ENCODE measurements at regions not wholly inside any gene's neighbourhood (a gene's known extent, or its start where the extent isn't known, plus 50 kb on each side); places are given as distances from the start of the nearest gene placed in this dataset.

GRCh38 chr13:85709072-85709471, 90.1 kb downstream of the SLITRK6 start:
- H4K20me1 ChIP-seq (replicated peaks; ENCODE audit: insufficient read depth), result no peaks in the 10 kb centered on the region
- ATAC-seq (no peak), DNase-seq (ENCODE audit: low spot score) (no peak)
- H3K36me3 ChIP-seq (ENCODE audit: insufficient read depth), result no peaks in the 10 kb centered on the region
- no peaks in the 10 kb centered on the region for H3F3A ChIP-seq (replicated peaks; ENCODE audit: low read depth)
- H3K4me3 ChIP-seq, result no peak overlapping the region
- H3K27me3 ChIP-seq (ENCODE audit: insufficient read depth), result no peaks in the 10 kb centered on the region
- no peak overlapping the region for H3K4me2 ChIP-seq
- TF ChIP-seq, protein P1, sequence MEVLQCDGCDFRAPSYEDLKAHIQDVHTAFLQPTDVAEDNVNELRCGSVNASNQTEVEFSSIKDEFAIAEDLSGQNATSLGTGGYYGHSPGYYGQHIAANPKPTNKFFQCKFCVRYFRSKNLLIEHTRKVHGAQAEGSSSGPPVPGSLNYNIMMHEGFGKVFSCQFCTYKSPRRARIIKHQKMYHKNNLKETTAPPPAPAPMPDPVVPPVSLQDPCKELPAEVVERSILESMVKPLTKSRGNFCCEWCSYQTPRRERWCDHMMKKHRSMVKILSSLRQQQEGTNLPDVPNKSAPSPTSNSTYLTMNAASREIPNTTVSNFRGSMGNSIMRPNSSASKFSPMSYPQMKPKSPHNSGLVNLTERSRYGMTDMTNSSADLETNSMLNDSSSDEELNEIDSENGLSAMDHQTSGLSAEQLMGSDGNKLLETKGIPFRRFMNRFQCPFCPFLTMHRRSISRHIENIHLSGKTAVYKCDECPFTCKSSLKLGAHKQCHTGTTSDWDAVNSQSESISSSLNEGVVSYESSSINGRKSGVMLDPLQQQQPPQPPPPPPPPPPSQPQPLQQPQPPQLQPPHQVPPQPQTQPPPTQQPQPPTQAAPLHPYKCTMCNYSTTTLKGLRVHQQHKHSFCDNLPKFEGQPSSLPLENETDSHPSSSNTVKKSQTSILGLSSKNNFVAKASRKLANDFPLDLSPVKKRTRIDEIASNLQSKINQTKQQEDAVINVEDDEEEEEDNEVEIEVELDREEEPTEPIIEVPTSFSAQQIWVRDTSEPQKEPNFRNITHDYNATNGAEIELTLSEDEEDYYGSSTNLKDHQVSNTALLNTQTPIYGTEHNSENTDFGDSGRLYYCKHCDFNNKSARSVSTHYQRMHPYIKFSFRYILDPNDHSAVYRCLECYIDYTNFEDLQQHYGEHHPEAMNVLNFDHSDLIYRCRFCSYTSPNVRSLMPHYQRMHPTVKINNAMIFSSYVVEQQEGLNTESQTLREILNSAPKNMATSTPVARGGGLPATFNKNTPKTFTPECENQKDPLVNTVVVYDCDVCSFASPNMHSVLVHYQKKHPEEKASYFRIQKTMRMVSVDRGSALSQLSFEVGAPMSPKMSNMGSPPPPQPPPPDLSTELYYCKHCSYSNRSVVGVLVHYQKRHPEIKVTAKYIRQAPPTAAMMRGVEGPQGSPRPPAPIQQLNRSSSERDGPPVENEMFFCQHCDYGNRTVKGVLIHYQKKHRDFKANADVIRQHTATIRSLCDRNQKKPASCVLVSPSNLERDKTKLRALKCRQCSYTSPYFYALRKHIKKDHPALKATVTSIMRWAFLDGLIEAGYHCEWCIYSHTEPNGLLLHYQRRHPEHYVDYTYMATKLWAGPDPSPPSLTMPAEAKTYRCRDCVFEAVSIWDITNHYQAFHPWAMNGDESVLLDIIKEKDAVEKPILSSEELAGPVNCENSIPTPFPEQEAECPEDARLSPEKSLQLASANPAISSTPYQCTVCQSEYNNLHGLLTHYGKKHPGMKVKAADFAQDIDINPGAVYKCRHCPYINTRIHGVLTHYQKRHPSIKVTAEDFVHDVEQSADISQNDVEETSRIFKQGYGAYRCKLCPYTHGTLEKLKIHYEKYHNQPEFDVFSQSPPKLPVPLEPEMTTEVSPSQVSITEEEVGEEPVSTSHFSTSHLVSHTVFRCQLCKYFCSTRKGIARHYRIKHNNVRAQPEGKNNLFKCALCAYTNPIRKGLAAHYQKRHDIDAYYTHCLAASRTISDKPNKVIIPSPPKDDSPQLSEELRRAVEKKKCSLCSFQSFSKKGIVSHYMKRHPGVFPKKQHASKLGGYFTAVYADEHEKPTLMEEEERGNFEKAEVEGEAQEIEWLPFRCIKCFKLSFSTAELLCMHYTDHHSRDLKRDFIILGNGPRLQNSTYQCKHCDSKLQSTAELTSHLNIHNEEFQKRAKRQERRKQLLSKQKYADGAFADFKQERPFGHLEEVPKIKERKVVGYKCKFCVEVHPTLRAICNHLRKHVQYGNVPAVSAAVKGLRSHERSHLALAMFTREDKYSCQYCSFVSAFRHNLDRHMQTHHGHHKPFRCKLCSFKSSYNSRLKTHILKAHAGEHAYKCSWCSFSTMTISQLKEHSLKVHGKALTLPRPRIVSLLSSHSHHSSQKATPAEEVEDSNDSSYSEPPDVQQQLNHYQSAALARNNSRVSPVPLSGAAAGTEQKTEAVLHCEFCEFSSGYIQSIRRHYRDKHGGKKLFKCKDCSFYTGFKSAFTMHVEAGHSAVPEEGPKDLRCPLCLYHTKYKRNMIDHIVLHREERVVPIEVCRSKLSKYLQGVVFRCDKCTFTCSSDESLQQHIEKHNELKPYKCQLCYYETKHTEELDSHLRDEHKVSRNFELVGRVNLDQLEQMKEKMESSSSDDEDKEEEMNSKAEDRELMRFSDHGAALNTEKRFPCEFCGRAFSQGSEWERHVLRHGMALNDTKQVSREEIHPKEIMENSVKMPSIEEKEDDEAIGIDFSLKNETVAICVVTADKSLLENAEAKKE (CRISPR knock-in tag; IDR thresholded peaks at IDR 0.05), result no peak
- TF ChIP-seq POLR2AphosphoS5 (IDR thresholded peaks at IDR 0.05; ENCODE audit: low read depth) (no peak), ZNF114 (CRISPR knock-in tag; IDR thresholded peaks at IDR 0.05) (no peak), JUNB (IDR thresholded peaks at IDR 0.05; ENCODE audit: unreplicated experiment) (no peak), EZH2phosphoT487 (IDR thresholded peaks at IDR 0.05; ENCODE audit: unreplicated experiment) (no peak), ETS1 (IDR thresholded peaks at IDR 0.05) (no peak), EZH2 (IDR thresholded peaks at IDR 0.05; ENCODE audit: low read depth, unreplicated experiment) (no peak), CREB1 (CRISPR knock-in tag; IDR thresholded peaks at IDR 0.05; ENCODE audit: low read depth) (no peak), ZNF331 (CRISPR knock-in tag; IDR thresholded peaks at IDR 0.05; ENCODE audit: low read depth) (no peak)
- TF ChIP-seq, protein P2, sequence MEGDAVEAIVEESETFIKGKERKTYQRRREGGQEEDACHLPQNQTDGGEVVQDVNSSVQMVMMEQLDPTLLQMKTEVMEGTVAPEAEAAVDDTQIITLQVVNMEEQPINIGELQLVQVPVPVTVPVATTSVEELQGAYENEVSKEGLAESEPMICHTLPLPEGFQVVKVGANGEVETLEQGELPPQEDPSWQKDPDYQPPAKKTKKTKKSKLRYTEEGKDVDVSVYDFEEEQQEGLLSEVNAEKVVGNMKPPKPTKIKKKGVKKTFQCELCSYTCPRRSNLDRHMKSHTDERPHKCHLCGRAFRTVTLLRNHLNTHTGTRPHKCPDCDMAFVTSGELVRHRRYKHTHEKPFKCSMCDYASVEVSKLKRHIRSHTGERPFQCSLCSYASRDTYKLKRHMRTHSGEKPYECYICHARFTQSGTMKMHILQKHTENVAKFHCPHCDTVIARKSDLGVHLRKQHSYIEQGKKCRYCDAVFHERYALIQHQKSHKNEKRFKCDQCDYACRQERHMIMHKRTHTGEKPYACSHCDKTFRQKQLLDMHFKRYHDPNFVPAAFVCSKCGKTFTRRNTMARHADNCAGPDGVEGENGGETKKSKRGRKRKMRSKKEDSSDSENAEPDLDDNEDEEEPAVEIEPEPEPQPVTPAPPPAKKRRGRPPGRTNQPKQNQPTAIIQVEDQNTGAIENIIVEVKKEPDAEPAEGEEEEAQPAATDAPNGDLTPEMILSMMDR (conservative IDR thresholded peaks at IDR 0.05; ENCODE audit: low read depth in 2 of 2), result no peak
- no peaks in the 10 kb centered on the region for H3K9me3 Mint-ChIP-seq
- no peaks in the 10 kb centered on the region for H3K36me3 Mint-ChIP-seq (ENCODE audit: low read depth)
- no peak overlapping the region for H2AFZ ChIP-seq
- no peaks in the 10 kb centered on the region for H3K27me3 Mint-ChIP-seq (ENCODE audit: insufficient read depth, low read depth, poor library complexity)
- no peaks in the 10 kb centered on the region for H3K4me1 ChIP-seq (ENCODE audit: insufficient read depth)
- no peak overlapping the region for H3K27ac Mint-ChIP-seq
- no peaks in the 10 kb centered on the region for H3K9me2 ChIP-seq (ENCODE audit: insufficient read depth)
- H3K4me1 Mint-ChIP-seq, result no peaks in the 10 kb centered on the region; the same call in 2 of the 3 replicates
- peaks cover 8% of the 10 kb centered on the region; the same call in 1 of the 2 replicates for H3K79me2 ChIP-seq (replicated peaks; ENCODE audit: insufficient read depth)
- no peak overlapping the region for H3K27ac ChIP-seq (ENCODE audit: low read depth)
- H3K4me3 Mint-ChIP-seq, result no peak overlapping the region
